Astrocyte (in vitro differentiated cells and primary cell): ENCODE measurements at regions not wholly inside any gene's neighbourhood (a gene's known extent, or its start where the extent isn't known, plus 50 kb on each side); places are given as distances from the start of the nearest gene placed in this dataset.

Experiments
- DNase-seq: peaks from one replicate; pipeline ENCODE4 v3.0.0-alpha.2; 2010; ENCODE audit warnings: low read depth
- FAIRE-seq: peaks from 2 replicates; lab custom pipeline; 2011; peaks lifted over from hg19 to GRCh38; lab: Jason Lieb, UNC
- H2AFZ ChIP-seq: 2 replicates; pipeline ENCODE4 v1.6.0; 2012; ENCODE audit warnings: low read depth, low read length, inconsistent platforms
- H3K27ac ChIP-seq: 2 replicates; pipeline ENCODE4 v1.5.1; 2011; ENCODE audit warnings: low read depth, low read length, inconsistent platforms
- H3K27me3 ChIP-seq: 2 replicates; pipeline ENCODE4 v1.6.0; 2011; ENCODE audit warnings: low read length, inconsistent platforms; ENCODE audit not compliant: insufficient read depth
- H3K36me3 ChIP-seq: 2 replicates; pipeline ENCODE4 v1.5.1; 2011; ENCODE audit warnings: low read length, inconsistent platforms; ENCODE audit not compliant: insufficient read depth
- H3K4me1 ChIP-seq: 2 replicates; pipeline ENCODE4 v1.5.1; 2011; ENCODE audit warnings: low read length, inconsistent platforms; ENCODE audit not compliant: insufficient read depth
- H3K4me2 ChIP-seq: 2 replicates; pipeline ENCODE4 v1.6.0; 2012; ENCODE audit warnings: low read length, inconsistent platforms
- H3K4me3 ChIP-seq: 2 replicates; pipeline ENCODE4 v1.5.1; 2011; ENCODE audit warnings: low read depth, mild to moderate bottlenecking, low read length, inconsistent platforms; ENCODE audit not compliant: insufficient read depth
- H3K79me2 ChIP-seq: 2 replicates; pipeline ENCODE4 v1.6.0; 2012; ENCODE audit warnings: mild to moderate bottlenecking, low read length, inconsistent platforms; ENCODE audit not compliant: insufficient read depth
- H3K9ac ChIP-seq: 2 replicates; pipeline ENCODE4 v1.6.0; 2012; ENCODE audit warnings: mild to moderate bottlenecking, low read length, inconsistent platforms
- H3K9me3 ChIP-seq: 2 replicates; pipeline ENCODE4 v1.5.1; 2012; ENCODE audit warnings: low read depth, mild to moderate bottlenecking, low read length, inconsistent platforms; ENCODE audit not compliant: insufficient read depth
- H4K20me1 ChIP-seq: 2 replicates; pipeline ENCODE4 v1.6.0; 2012; ENCODE audit warnings: low read length, inconsistent platforms; ENCODE audit not compliant: insufficient read depth
- H3K27ac Mint-ChIP-seq: one replicate; pipeline ENCODE4 v1.8.0; 2021; ENCODE audit warnings: mild to moderate bottlenecking, mixed read lengths; ENCODE audit not compliant: unreplicated experiment
- H3K27me3 Mint-ChIP-seq: one replicate; pipeline ENCODE4 v1.8.0; 2021; ENCODE audit warnings: low read depth, mixed read lengths; ENCODE audit not compliant: unreplicated experiment
- H3K36me3 Mint-ChIP-seq: one replicate; pipeline ENCODE4 v1.8.0; 2021; ENCODE audit warnings: low read depth, mixed read lengths; ENCODE audit not compliant: unreplicated experiment
- H3K4me1 Mint-ChIP-seq: one replicate; pipeline ENCODE4 v1.8.0; 2021; ENCODE audit warnings: low read depth, mixed read lengths; ENCODE audit not compliant: unreplicated experiment
- H3K4me3 Mint-ChIP-seq: one replicate; pipeline ENCODE4 v1.8.0; 2021; ENCODE audit warnings: mild to moderate bottlenecking, moderate library complexity, mixed read lengths; ENCODE audit not compliant: unreplicated experiment
- H3K9me3 Mint-ChIP-seq: one replicate; pipeline ENCODE4 v1.8.0; 2021; ENCODE audit warnings: mild to moderate bottlenecking, mixed read lengths; ENCODE audit not compliant: unreplicated experiment
- EZH2 ChIP-seq: IDR thresholded peaks from 2 replicates; pipeline ENCODE4 v1.6.1; 2012; ENCODE audit warnings: mild to moderate bottlenecking, low read length, inconsistent platforms; ENCODE audit not compliant: insufficient read depth
- TF ChIP-seq, protein P1 (sequence below): IDR thresholded peaks from 2 replicates; pipeline ENCODE4 v1.5.1; 2011; ENCODE audit warnings: low read depth, mild to moderate bottlenecking, inconsistent platforms, low read length, moderate library complexity; ENCODE audit not compliant: insufficient read depth

DNA sequence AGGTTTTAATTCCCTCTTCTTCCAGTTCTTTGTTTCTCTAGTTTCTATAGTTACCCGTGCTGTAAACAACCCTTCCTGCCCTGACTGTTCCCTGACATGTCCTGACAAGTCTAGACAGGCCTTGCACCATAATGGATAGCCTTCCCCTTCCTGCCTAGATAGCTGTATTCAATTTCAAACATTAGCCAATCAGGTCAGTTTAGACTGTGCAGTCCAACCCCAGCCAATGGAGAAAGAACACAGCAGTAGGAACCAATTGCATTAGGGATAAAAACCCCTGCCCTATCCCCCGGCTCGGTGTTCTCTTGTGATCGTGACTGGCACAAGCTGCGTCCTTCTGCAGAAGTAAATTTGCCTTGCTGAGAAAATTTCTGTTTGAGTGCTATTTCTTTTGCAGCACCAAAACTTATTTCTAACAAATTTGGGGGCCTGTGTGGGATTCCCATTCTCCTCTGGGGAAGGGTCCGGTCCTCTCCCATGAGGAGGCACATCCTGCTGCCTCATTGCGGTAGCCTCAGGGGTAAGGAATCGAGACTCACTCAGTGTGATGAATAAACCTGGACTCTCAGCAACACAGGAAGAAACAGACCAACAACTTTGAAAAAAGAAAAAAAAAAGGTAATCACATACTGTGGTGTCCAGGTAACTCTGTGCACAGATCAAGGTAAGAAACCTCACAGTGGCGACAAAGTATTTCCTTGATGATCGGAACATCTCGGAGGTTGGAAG, 248.7 kb upstream of the ECI2 start:
- Histone ChIP-seq H2AFZ (no peak overlapping the region), H3K36me3 (no peaks in the 10 kb centered on the region), H3K27ac (no peak overlapping the region), H3K27me3 (no peaks in the 10 kb centered on the region), H4K20me1 (no peaks in the 10 kb centered on the region), H3K9ac (no peak overlapping the region), H3K9me3 (peaks cover 16% of the 10 kb centered on the region), H3K4me1 (no peaks in the 10 kb centered on the region), H3K79me2 (no peaks in the 10 kb centered on the region), H3K4me3 (no peak overlapping the region), H3K4me2 (no peak overlapping the region)
- H3K36me3 Mint-ChIP-seq: peaks cover 2% of the 10 kb centered on the region
- peaks cover 3% of the 10 kb centered on the region for H3K4me1 Mint-ChIP-seq
- DNase-seq (no peak), FAIRE-seq (no peak)
- H3K9me3 Mint-ChIP-seq: peaks cover 39% of the 10 kb centered on the region
- no peak overlapping the region for H3K4me3 Mint-ChIP-seq
- TF ChIP-seq EZH2: no peak
- TF ChIP-seq, protein P1, sequence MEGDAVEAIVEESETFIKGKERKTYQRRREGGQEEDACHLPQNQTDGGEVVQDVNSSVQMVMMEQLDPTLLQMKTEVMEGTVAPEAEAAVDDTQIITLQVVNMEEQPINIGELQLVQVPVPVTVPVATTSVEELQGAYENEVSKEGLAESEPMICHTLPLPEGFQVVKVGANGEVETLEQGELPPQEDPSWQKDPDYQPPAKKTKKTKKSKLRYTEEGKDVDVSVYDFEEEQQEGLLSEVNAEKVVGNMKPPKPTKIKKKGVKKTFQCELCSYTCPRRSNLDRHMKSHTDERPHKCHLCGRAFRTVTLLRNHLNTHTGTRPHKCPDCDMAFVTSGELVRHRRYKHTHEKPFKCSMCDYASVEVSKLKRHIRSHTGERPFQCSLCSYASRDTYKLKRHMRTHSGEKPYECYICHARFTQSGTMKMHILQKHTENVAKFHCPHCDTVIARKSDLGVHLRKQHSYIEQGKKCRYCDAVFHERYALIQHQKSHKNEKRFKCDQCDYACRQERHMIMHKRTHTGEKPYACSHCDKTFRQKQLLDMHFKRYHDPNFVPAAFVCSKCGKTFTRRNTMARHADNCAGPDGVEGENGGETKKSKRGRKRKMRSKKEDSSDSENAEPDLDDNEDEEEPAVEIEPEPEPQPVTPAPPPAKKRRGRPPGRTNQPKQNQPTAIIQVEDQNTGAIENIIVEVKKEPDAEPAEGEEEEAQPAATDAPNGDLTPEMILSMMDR: no peak
- peaks cover 12% of the 10 kb centered on the region for H3K27me3 Mint-ChIP-seq
- no peak overlapping the region for H3K27ac Mint-ChIP-seq

DNA sequence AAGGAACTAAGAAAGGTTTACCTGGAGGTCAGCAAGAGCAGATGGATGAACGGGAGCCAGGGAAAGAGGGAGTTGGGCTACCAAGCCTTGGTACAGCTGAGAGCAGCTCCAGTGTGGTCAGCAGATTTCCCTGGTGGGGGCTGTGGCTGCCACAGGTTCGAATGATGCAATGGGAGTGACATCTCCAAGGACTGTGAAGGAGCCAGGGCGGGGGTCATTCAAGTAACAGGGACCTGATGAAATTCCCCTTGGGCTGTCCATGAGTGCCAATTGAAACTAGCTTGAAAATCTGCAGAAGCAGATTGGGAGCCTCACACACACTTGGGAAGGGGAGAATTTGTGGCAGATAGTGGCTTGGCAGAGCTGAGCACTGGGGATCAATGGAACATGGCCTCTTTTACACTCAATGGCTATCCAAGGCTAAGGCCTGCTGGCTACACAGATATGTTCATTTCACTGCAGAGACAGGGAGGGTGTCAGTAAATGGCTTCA, 247.0 kb upstream of the ECI2 start:
- no peaks in the 10 kb centered on the region for H3K27me3 ChIP-seq
- no peak for TF ChIP-seq EZH2
- TF ChIP-seq, protein P1: no peak
- H3K4me2 ChIP-seq: no peak overlapping the region
- no peak overlapping the region for H3K27ac ChIP-seq
- H3K9me3 ChIP-seq: peaks cover 16% of the 10 kb centered on the region
- H3K9ac ChIP-seq: no peak overlapping the region
- H3K79me2 ChIP-seq: no peaks in the 10 kb centered on the region
- no peak for FAIRE-seq
- H4K20me1 ChIP-seq: no peaks in the 10 kb centered on the region
- H3K27ac Mint-ChIP-seq: no peak overlapping the region
- H3K36me3 Mint-ChIP-seq: peaks cover 2% of the 10 kb centered on the region
- peaks cover 36% of the 10 kb centered on the region for H3K9me3 Mint-ChIP-seq
- no peak overlapping the region for H3K4me3 Mint-ChIP-seq
- no peak for DNase-seq
- H3K4me1 ChIP-seq: no peaks in the 10 kb centered on the region
- H3K27me3 Mint-ChIP-seq: peaks cover 16% of the 10 kb centered on the region
- H3K36me3 ChIP-seq: no peaks in the 10 kb centered on the region
- no peaks in the 10 kb centered on the region for H3K4me1 Mint-ChIP-seq
- H3K4me3 ChIP-seq: no peak overlapping the region
- H2AFZ ChIP-seq: no peak overlapping the region

- Histone ChIP-seq H3K4me3 (no peak overlapping the region), H2AFZ (peak overlapping the region; percentile 13), H3K9me3 (peaks cover 16% of the 10 kb centered on the region), H3K36me3 (no peaks in the 10 kb centered on the region), H3K79me2 (no peaks in the 10 kb centered on the region), H4K20me1 (no peaks in the 10 kb centered on the region), H3K4me2 (peak overlapping the region; percentile 3), H3K27ac (no peak overlapping the region), H3K27me3 (no peaks in the 10 kb centered on the region), H3K4me1 (no peaks in the 10 kb centered on the region), H3K9ac (no peak overlapping the region)
- no peaks in the 10 kb centered on the region for H3K4me1 Mint-ChIP-seq
- peaks cover 2% of the 10 kb centered on the region for H3K36me3 Mint-ChIP-seq
- peaks cover 38% of the 10 kb centered on the region for H3K9me3 Mint-ChIP-seq
- FAIRE-seq (no peak), DNase-seq (peak; percentile 46)
- H3K27me3 Mint-ChIP-seq: peaks cover 20% of the 10 kb centered on the region
- no peak for TF ChIP-seq EZH2
- TF ChIP-seq, protein P1: no peak
- no peak overlapping the region for H3K4me3 Mint-ChIP-seq
- H3K27ac Mint-ChIP-seq: no peak overlapping the region
These were observed 246.0 kb upstream of the ECI2 start for GRCh38 chr6:4381381-4381780.
